ENCODE measurements at regions not wholly inside any gene's neighbourhood (a gene's known extent, or its start where the extent isn't known, plus 50 kb on each side); places are given as distances from the start of the nearest gene placed in this dataset.
"Not testable (repeated sequence)": the region's sequence is repeated elsewhere in the genome, so short reads cannot be mapped to it uniquely, and the experiment has no call there.

DNA sequence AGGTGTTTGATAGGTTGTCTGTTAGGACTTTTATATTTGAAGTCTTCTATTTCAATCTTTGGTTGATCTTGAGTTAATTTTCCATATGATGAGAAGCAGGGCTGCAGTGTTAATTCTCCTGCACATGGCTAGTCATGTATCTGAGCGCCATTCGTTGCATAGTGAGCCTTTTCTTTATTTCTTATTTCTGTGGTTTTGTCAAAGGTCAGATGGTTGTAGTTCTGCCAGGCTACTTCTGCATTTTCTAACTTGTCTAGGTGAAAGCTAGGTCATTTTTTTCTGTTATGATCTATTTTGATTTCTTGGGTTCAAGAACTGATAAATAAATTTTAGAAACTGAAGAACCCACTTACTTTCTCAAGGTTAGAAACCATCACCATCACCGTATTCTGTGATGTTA lies 56.7 kb downstream of the CCDC74A start:
- DNase-seq: no peak

DNA sequence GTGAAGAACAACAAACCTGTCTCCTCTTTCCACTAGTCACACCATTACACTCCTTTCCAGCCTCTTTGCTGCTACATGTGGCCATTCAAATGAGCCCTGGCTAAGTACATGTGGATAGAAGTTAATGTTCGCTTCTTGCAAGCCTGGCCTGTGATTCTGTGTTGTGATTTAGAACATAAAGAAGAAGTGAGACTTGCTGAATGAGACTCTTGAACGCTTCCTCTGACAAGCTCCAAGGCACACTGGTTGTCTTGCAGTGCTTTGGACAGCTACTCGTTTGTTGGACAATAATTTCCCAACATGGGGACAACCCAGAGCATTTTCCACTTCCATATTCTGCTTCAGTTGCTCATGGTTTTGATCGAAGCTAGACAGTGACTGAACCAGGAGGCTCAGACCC lies 57.3 kb downstream of the CCDC74A start:
- no peak for DNase-seq

DNA sequence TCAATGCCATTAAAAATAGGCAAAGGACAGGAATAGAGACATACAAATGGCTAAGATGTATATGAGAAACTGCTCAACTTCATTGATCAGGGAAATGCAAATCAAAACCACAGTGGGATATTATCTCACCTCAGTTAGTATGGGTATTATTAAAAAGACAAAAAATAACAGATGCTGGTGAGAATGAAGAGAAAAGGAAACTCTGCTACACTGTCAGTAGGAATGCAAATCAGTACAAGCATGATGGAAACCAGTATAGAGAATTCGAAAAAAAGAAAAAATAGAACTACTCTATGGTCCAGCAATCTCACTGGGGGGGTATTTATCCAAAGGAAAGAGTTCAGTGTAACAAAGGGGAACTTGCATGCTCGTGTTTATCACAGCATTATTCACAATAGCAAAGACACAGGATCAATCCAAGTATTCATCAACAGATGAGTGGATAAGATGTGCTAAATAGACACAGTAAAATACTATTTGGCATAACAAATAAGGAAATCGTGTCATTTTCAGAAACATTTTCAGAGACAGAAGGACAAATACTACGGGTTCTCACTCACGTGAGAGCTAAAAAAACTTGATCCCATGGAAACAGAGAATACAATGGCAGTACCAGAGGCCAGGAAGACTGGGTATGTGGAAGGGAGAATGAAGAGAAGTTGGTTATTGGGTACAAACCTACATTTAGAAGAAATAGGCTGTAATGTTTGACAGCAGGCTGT lies 60.6 kb downstream of the CCDC74A start:
- no peak for DNase-seq

- DNase-seq: not testable (repeated sequence)
These were observed 61.4 kb downstream of the CCDC74A start for GRCh38 chr2:131589126-131589525.

GRCh38 chr2:131590366-131590765 lies 62.7 kb downstream of the CCDC74A start:
- no peak for DNase-seq

DNA sequence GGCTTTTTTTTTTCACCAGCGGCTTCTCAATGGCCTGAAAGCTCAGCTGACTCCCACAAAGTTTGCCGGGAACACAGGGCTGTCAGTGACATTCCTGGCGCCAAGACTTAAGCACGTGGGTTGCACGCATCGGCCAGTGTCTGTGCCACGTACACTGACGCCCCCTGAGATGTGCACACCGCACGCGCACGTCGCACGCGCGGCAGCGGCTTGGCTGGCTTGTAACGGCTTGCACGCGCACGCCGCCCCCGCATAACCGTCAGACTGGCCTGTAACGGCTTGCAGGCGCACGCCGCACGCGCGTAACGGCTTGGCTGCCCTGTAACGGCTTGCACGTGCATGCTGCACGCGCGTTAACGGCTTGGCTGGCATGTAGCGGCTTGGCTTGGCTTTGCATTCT lies 63.2 kb downstream of the CCDC74A start:
- DNase-seq: no peak

- not testable (repeated sequence) for DNase-seq
These were observed 68.9 kb downstream of the CCDC74A start for GRCh38 chr2:131596561-131596960.

DNA sequence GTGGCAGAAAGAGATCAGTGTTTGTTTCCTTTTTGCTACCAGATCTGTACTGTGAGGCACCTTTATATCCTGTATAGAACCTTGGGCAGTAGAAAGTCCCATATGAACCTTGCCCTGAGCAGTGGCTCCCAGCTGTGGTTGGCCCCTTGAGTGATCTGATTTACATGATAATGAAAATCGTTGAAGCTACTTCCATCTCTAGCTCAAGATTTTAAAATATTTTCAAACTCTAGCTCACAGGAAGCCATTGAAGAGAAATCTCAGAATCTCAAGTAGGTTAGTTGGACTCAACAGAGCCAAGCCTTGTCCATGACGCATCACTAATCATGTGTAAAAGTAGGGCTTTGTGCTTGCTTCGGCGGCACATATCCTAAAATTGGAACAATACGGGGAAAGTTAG lies 74.8 kb downstream of the CCDC74A start:
- not testable (repeated sequence) for DNase-seq

- not testable (repeated sequence) for DNase-seq
These were observed 77.0 kb downstream of the CCDC74A start for GRCh38 chr2:131604652-131605051.

GRCh38 chr2:131606366-131606765 lies 78.7 kb downstream of the CCDC74A start:
- not testable (repeated sequence) for DNase-seq

DNA sequence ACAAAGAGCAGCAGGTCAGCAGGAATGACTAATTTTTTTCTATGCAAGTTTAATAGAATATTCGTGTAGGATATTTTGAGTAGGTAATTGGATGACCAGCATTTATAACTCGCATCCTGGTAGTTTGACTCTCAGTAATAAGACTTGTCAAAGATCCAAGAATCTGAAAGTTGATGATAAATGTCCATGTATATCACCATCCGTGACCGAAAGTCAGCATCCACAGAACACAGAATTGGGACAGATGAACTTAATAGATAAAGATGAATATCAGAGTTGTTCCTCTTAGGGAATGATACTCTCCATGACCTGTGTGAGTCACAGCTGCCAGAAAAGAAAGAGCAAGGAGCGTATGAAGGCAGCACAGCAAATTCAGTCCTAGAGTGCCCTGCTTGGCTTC lies 79.4 kb downstream of the CCDC74A start:
- not testable (repeated sequence) for DNase-seq

- not testable (repeated sequence) for DNase-seq
These were observed 86.9 kb downstream of the CCDC74A start for GRCh38 chr2:131614539-131614938.

- not testable (repeated sequence) for DNase-seq
These were observed 90.6 kb downstream of the CCDC74A start for GRCh38 chr2:131618320-131618719.

DNA sequence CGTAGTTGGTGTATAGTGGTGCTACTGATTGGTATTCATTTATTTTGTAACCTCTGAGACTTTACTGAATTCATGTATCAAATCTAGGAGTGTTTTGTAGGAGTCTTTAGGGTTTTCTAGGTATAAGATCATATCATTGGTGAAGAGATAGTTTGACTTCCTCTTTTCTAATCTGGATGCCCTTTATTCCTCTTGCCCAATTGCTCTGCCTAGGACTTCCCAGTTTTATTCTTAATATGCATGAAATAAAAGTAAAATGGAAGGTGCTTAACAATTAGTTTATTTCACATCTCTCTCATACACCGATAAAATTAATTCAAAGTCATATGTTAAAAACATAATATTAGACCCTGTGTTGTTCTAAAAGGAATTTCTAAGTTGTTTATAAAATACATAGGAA lies 95.2 kb downstream of the CCDC74A start:
- DNase-seq: not testable (repeated sequence)

- not testable (repeated sequence) for DNase-seq
These were observed 98.3 kb downstream of the CCDC74A start for GRCh38 chr2:131626011-131626410.

GRCh38 chr2:131626565-131626964 lies 98.9 kb downstream of the CCDC74A start:
- DNase-seq: not testable (repeated sequence)

DNA sequence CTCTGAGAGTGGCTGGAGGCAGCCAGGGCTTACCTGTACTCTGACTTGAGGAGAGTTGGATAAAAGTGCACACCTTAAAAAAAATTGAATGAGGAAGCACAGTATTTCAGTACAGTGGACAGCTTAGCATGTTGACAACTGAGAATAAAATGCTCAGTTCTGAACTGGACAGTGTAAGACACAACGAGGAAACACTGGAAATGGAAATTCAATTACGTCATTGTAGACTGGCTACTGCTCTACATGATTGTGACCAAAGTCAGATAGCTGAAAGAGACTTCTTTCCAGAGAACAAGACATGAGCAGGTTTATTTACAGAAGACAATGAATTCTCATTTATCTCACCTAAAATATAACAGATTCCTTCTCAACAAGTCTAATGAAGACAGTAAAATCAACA lies 100.1 kb downstream of the CCDC74A start:
- DNase-seq: not testable (repeated sequence)

DNA sequence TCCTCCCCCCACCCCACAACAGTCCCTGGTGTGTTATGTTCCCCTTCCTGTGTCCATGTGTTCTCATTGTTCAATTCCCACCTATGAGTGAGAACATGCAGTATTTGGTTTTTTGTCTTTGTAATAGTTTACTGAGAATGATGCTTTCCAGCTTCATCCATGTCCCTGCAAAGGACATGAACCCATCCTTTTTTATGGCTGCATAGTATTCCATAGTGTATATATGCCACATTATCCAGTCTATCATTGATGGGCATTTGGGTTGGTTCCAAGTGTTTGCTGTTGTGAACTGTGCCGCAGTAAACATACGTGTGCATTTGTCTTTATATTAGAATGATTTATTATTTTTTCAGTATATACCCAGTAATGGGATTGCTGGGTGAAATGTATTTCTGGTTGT lies 104.0 kb downstream of the CCDC74A start:
- not testable (repeated sequence) for DNase-seq

- DNase-seq: peak; percentile 60
These were observed 105.7 kb downstream of the CCDC74A start for GRCh38 chr2:131633405-131633804.

DNA sequence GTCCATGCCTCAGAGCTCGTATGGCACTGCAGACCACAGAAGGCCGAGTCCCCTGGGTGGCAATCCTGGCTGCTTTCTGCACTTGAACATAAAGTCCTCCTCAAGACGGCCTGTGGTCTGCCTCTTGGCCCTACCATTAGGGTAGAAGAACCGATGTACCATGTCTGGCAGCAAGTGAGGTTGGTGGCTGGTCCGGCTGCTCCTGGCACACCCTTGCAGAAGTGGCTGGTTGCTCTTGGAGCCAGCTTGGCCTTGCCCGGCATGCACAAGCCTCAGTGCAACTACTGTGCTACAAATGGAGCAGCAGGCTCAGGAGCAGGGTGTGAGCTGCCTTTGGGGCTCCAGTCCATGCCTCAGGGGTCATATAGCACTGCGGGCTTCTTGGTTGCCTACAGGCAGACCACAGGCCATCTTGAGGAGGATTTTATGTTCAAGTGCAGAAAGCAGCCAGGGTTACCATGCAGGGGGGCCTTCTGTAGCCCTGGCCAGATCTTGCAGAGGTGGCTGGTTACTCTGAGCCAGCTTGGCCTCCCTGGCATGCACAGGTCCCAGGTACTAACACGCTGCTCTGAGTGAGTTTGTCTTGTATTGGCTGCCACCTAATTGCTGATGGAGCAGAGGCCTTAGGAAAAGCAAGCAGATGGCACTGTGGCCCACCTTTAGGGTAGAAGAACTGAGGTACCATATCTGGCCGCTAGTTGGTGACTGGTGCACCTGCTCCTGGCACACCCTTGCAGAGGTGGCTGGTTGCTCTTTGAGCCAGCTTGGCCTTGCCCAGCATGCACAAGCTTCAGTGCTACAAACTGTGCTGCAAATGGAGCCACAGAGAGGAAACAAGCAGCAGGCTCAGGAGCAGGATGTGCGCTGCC lies 106.4 kb downstream of the CCDC74A start:
- DNase-seq: peak; percentile 48

GRCh38 chr2:131635611-131636010 lies 107.9 kb downstream of the CCDC74A start:
- peak; percentile 43 for DNase-seq

- not testable (repeated sequence) for DNase-seq
These were observed 109.1 kb downstream of the CCDC74A start for GRCh38 chr2:131636704-131637308.

GRCh38 chr2:131639001-131639620 lies 111.4 kb downstream of the CCDC74A start:
- not testable (repeated sequence) for DNase-seq

Measured in activated effector memory CD4-positive, alpha-beta T cell treated with anti-CD3 and anti-CD28 coated beads, Interleukin-2, amount 50 U/mL, for 16 hours (primary cell).